Activated naive CD4-positive, alpha-beta T cell treated with anti-CD3 and anti-CD28 coated beads, Interleukin-2, amount 50 U/mL, for 16 hours (primary cell): ENCODE measurements at regions not wholly inside any gene's neighbourhood (a gene's known extent, or its start where the extent isn't known, plus 50 kb on each side); places are given as distances from the start of the nearest gene placed in this dataset.
"Not testable (repeated sequence)": the region's sequence is repeated elsewhere in the genome, so short reads cannot be mapped to it uniquely, and the experiment has no call there.

Experiments used
- DNase-seq: peaks from one replicate; pipeline ENCODE4 v3.0.0-alpha.2; 2020

- no peak for DNase-seq
These were observed 674.3 kb downstream of the NSUN3 start for GRCh38 chr3:94737116-94737515.

- no peak for DNase-seq
These were observed 676.6 kb downstream of the NSUN3 start for GRCh38 chr3:94739420-94739819.

GRCh38 chr3:94758751-94759150 lies 695.9 kb downstream of the NSUN3 start:
- no peak for DNase-seq

GRCh38 chr3:94772402-94772801 lies 709.5 kb downstream of the NSUN3 start:
- DNase-seq = no peak

GRCh38 chr3:94775746-94776145 lies 712.9 kb downstream of the NSUN3 start:
- DNase-seq = no peak

GRCh38 chr3:94776401-94776915 lies 713.6 kb downstream of the NSUN3 start:
- DNase-seq = no peak

GRCh38 chr3:94778289-94778688 lies 715.4 kb downstream of the NSUN3 start:
- no peak for DNase-seq

GRCh38 chr3:94778814-94779494 lies 716.1 kb downstream of the NSUN3 start:
- DNase-seq = no peak

- DNase-seq = no peak
These were observed 716.8 kb downstream of the NSUN3 start for GRCh38 chr3:94779699-94780098.

- no peak for DNase-seq
These were observed 721.4 kb downstream of the NSUN3 start for GRCh38 chr3:94784274-94784673.

- DNase-seq = no peak
These were observed 724.2 kb downstream of the NSUN3 start for GRCh38 chr3:94787066-94787465.

GRCh38 chr3:94787734-94788270 lies 724.9 kb downstream of the NSUN3 start:
- DNase-seq = no peak

- DNase-seq = no peak
These were observed 731.7 kb downstream of the NSUN3 start for GRCh38 chr3:94794563-94794962.

- no peak for DNase-seq
These were observed 736.7 kb downstream of the NSUN3 start for GRCh38 chr3:94799420-94800060.

- no peak for DNase-seq
These were observed 749.0 kb downstream of the NSUN3 start for GRCh38 chr3:94811836-94812235.

GRCh38 chr3:94821241-94821640 lies 758.4 kb downstream of the NSUN3 start:
- DNase-seq = no peak

- no peak for DNase-seq
These were observed 759.4 kb downstream of the NSUN3 start for GRCh38 chr3:94822298-94822697.

- DNase-seq = not testable (repeated sequence)
These were observed 783.4 kb downstream of the NSUN3 start for GRCh38 chr3:94846251-94846650.

- DNase-seq = no peak
These were observed 799.8 kb downstream of the NSUN3 start for GRCh38 chr3:94862703-94863102.

GRCh38 chr3:94869059-94869547 lies 806.2 kb downstream of the NSUN3 start:
- DNase-seq = no peak

GRCh38 chr3:94873751-94874150 lies 810.9 kb downstream of the NSUN3 start:
- no peak for DNase-seq

GRCh38 chr3:94875149-94875548 lies 812.3 kb downstream of the NSUN3 start:
- DNase-seq = no peak

GRCh38 chr3:94887065-94887464 lies 824.2 kb downstream of the NSUN3 start:
- no peak for DNase-seq

GRCh38 chr3:94896994-94897393 lies 834.1 kb downstream of the NSUN3 start:
- DNase-seq = no peak
